SK-N-SH (cell line): ENCODE measurements at regions not wholly inside any gene's neighbourhood (a gene's known extent, or its start where the extent isn't known, plus 50 kb on each side); places are given as distances from the start of the nearest gene placed in this dataset.

ENCODE experiments used
- CTCF ChIA-PET: fragments of 300-600, 350-600 bp; formaldehyde crosslinking; extraction: SDS; loops from one replicate; lab custom pipeline; 2021; lab: Yijun Ruan, JAX
- POLR2A ChIA-PET: fragments of 350-600 bp; sonication (Branson Sonifier 250); formaldehyde crosslinking; extraction: SDS; loops from one replicate; lab custom pipeline; 2020; ENCODE audit warnings: antibody characterized with exemption, inconsistent platforms; lab: Yijun Ruan, JAX
- DNase-seq: peaks from one replicate; pipeline ENCODE4 v3.0.0; 2012
- H2AFZ ChIP-seq: fragments of 200-600 bp; sonication (generic); 2 replicates; pipeline ENCODE4 v1.8.1; 2016; ENCODE audit warnings: antibody characterized with exemption, mild to moderate bottlenecking, low read depth
- H3F3A ChIP-seq: fragments of 200-600 bp; sonication (generic); replicated peaks from 2 replicates; pipeline ENCODE3; 2016; ENCODE audit warnings: antibody characterized with exemption, mild to moderate bottlenecking; ENCODE audit not compliant: insufficient read depth
- H3K27ac ChIP-seq, 2 experiments: fragments of 200-500 bp in 1 of 2; fragments of 200-600 bp in 1 of 2; sonication (Bioruptor generic) in 1 of 2; sonication (generic), shearing (Covaris generic) in 1 of 2; 2 replicates each; pipeline versions ENCODE4 v1.5.1 to v1.6.1; 2014 to 2016; ENCODE audit warnings: low read depth in 2 of 2, inconsistent platforms in 1 of 2, low read length in 1 of 2, mild to moderate bottlenecking in 1 of 2, mixed read lengths in 1 of 2
- H3K27me3 ChIP-seq: fragments of 200-600 bp; sonication (generic), shearing (Covaris generic); 2 replicates; pipeline ENCODE4 v1.6.1; 2016; ENCODE audit warnings: mixed run types; ENCODE audit not compliant: insufficient read depth
- H3K36me3 ChIP-seq, 2 experiments: fragments of 200-500 bp in 1 of 2; fragments of 200-600 bp in 1 of 2; sonication (Bioruptor generic) in 1 of 2; sonication (generic) in 1 of 2; replicated peaks in 1 of 2; 2 replicates each; pipeline versions ENCODE3 to v1.5.1; 2014 to 2016; ENCODE audit warnings: low read length in 1 of 2, mild to moderate bottlenecking in 1 of 2; ENCODE audit not compliant: insufficient read depth in 2 of 2, control insufficient read depth in 1 of 2
- H3K4me1 ChIP-seq, 2 experiments: fragments of 200-500 bp in 1 of 2; fragments of 200-600 bp in 1 of 2; sonication (Bioruptor generic) in 1 of 2; sonication (generic), shearing (Covaris generic) in 1 of 2; 2 replicates each; pipeline versions ENCODE4 v1.5.1 to v1.6.1; 2014 to 2016; ENCODE audit warnings: low read depth in 1 of 2, low read length in 1 of 2, mixed run types in 1 of 2; ENCODE audit not compliant: insufficient read depth in 2 of 2, control insufficient read depth in 1 of 2
- H3K4me2 ChIP-seq: fragments of 200-600 bp; sonication (generic), shearing (Covaris generic); 2 replicates; pipeline ENCODE4 v1.6.1; 2017; ENCODE audit warnings: mixed run types
- H3K4me3 ChIP-seq, 2 experiments: fragments of 200-500 bp in 1 of 2; fragments of 200-600 bp in 1 of 2; sonication (Bioruptor generic) in 1 of 2; sonication (generic), shearing (Covaris generic) in 1 of 2; 2 replicates each; pipeline versions ENCODE4 v1.5.1 to v1.8.1; 2014 to 2016; ENCODE audit warnings: low read depth in 2 of 2, inconsistent platforms in 1 of 2, low read length in 1 of 2, mild to moderate bottlenecking in 1 of 2, mixed read lengths in 1 of 2, moderate library complexity in 1 of 2
- H3K79me2 ChIP-seq: fragments of 200-600 bp; sonication (generic); 2 replicates; pipeline ENCODE4 v1.8.1; 2017; ENCODE audit warnings: mild to moderate bottlenecking; ENCODE audit not compliant: insufficient read depth
- H3K9ac ChIP-seq: fragments of 200-600 bp; sonication (generic); 2 replicates; pipeline ENCODE4 v1.6.1; 2017; ENCODE audit warnings: mixed run types
- H3K9me2 ChIP-seq: fragments of 200-600 bp; sonication (generic); 2 replicates; pipeline ENCODE4 v1.6.1; 2017; ENCODE audit warnings: mixed run types
- H3K9me3 ChIP-seq: fragments of 200-600 bp; sonication (generic); 2 replicates; pipeline ENCODE4 v1.6.1; 2017; ENCODE audit warnings: mixed run types, mild to moderate bottlenecking, moderate library complexity
- H4K20me1 ChIP-seq: fragments of 200-600 bp; sonication (generic); 2 replicates; pipeline ENCODE4 v1.6.1; 2017; ENCODE audit warnings: mild to moderate bottlenecking, mixed run types; ENCODE audit not compliant: insufficient read depth
- EZH2phosphoT487 ChIP-seq: fragments of 200-600 bp; sonication (generic); IDR thresholded peaks from 2 replicates; pipeline ENCODE4 v1.6.1; 2017; ENCODE audit warnings: low read depth, mixed run types, mild to moderate bottlenecking, antibody characterized with exemption, moderate library complexity, borderline replicate concordance
- FOSL2 ChIP-seq: IDR thresholded peaks from 2 replicates; pipeline ENCODE4 v1.4.0; 2012; ENCODE audit warnings: low read depth, mild to moderate bottlenecking, moderate library complexity, borderline replicate concordance
- GATA2 ChIP-seq: sonication (generic); formaldehyde crosslinking; IDR thresholded peaks from 2 replicates; pipeline ENCODE4 v1.5.0; 2020; ENCODE audit warnings: mild to moderate bottlenecking, missing genetic modification reagents
- IRF3 ChIP-seq: fragments of 150-350 bp; IDR thresholded peaks from 2 replicates; pipeline ENCODE4 v1.6.1; 2016; ENCODE audit warnings: mild to moderate bottlenecking, low read depth, low read length
- MEF2A ChIP-seq: IDR thresholded peaks from 2 replicates; pipeline ENCODE4 v1.4.0; 2012; ENCODE audit warnings: low read depth, borderline replicate concordance
- NFIC ChIP-seq: IDR thresholded peaks from 2 replicates; pipeline ENCODE4 v1.4.0; 2012; ENCODE audit warnings: borderline replicate concordance
- RFX5 ChIP-seq: IDR thresholded peaks from 2 replicates; pipeline ENCODE4 v1.6.1; 2012; ENCODE audit warnings: mild to moderate bottlenecking, improper control_type of control experiment, low read length
- SIN3A ChIP-seq: IDR thresholded peaks from 2 replicates; pipeline ENCODE4 v1.6.1; 2012; ENCODE audit warnings: low read depth, mild to moderate bottlenecking, low read length, moderate library complexity, borderline replicate concordance
- TAF1 ChIP-seq: IDR thresholded peaks from 2 replicates; pipeline ENCODE4 v1.6.1; 2012; ENCODE audit warnings: low read depth, mild to moderate bottlenecking, low read length, moderate library complexity, borderline replicate concordance
- WGBS: methylation state at CpG from one replicate; pipeline ENCODE4 v1.1.6; 2017; ENCODE audit warnings: low lambda C conversion rate; 5-methylcytosine and 5-hydroxymethylcytosine counted together
- TF ChIP-seq, protein P1 (sequence below): IDR thresholded peaks from 2 replicates; pipeline ENCODE4 v1.6.1; 2012; ENCODE audit warnings: mild to moderate bottlenecking, low read depth, low read length, moderate library complexity
- TF ChIP-seq, protein P2 (sequence below): IDR thresholded peaks from 2 replicates; pipeline ENCODE4; 2012

- TF ChIP-seq, protein P1, sequence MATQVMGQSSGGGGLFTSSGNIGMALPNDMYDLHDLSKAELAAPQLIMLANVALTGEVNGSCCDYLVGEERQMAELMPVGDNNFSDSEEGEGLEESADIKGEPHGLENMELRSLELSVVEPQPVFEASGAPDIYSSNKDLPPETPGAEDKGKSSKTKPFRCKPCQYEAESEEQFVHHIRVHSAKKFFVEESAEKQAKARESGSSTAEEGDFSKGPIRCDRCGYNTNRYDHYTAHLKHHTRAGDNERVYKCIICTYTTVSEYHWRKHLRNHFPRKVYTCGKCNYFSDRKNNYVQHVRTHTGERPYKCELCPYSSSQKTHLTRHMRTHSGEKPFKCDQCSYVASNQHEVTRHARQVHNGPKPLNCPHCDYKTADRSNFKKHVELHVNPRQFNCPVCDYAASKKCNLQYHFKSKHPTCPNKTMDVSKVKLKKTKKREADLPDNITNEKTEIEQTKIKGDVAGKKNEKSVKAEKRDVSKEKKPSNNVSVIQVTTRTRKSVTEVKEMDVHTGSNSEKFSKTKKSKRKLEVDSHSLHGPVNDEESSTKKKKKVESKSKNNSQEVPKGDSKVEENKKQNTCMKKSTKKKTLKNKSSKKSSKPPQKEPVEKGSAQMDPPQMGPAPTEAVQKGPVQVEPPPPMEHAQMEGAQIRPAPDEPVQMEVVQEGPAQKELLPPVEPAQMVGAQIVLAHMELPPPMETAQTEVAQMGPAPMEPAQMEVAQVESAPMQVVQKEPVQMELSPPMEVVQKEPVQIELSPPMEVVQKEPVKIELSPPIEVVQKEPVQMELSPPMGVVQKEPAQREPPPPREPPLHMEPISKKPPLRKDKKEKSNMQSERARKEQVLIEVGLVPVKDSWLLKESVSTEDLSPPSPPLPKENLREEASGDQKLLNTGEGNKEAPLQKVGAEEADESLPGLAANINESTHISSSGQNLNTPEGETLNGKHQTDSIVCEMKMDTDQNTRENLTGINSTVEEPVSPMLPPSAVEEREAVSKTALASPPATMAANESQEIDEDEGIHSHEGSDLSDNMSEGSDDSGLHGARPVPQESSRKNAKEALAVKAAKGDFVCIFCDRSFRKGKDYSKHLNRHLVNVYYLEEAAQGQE, result no peak
- TF ChIP-seq MEF2A, result no peak
- TF ChIP-seq GATA2, result no peak
- TF ChIP-seq RFX5, result no peak
- no peak for TF ChIP-seq TAF1
- TF ChIP-seq EZH2phosphoT487, result no peak
- TF ChIP-seq, protein P2, sequence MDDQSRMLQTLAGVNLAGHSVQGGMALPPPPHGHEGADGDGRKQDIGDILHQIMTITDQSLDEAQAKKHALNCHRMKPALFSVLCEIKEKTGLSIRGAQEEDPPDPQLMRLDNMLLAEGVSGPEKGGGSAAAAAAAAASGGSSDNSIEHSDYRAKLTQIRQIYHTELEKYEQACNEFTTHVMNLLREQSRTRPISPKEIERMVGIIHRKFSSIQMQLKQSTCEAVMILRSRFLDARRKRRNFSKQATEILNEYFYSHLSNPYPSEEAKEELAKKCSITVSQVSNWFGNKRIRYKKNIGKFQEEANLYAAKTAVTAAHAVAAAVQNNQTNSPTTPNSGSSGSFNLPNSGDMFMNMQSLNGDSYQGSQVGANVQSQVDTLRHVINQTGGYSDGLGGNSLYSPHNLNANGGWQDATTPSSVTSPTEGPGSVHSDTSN, result no peak
- no peak for TF ChIP-seq FOSL2
- no peak for TF ChIP-seq NFIC
Observed at GRCh38 chr5:72010430-72010829, 96.8 kb upstream of the MAP1B start (continued).

DNA sequence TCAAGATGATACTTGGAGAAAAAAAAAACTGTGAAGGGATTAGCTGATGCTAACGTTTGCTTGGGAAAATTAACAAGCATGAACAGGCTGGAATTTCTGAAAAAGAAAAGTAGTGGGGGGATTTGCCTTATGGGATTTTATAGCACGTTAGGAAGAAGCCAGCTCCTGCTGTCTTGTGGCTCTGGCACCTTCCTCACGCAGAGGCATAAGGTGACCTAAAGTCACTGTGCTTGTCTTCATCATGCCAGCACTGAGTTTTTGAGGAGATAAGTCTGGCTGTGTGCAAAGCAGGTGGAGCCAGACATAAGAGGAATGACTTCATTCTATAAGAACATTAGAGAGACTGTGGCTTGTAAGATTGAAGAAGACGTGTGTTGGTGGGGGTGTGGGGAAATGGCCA lies 94.4 kb upstream of the MAP1B start:
- Histone ChIP-seq H3K27ac (no peak overlapping the region; a peak in 1 of 4 replicates), H3K9me3 (no peaks in the 10 kb centered on the region), H3K9ac (no peak overlapping the region), H3K79me2 (no peaks in the 10 kb centered on the region), H3F3A (no peaks in the 10 kb centered on the region), H4K20me1 (no peaks in the 10 kb centered on the region), H2AFZ (no peak overlapping the region), H3K36me3 (no peaks in the 10 kb centered on the region), H3K4me3 (no peak overlapping the region), H3K27me3 (no peaks in the 10 kb centered on the region), H3K4me1 (peaks cover 0 to 23% of the 10 kb centered on the region in 2 experiments; a peak in 2 of 4 replicates), H3K4me2 (no peak overlapping the region), H3K9me2 (no peaks in the 10 kb centered on the region)
- TF ChIP-seq IRF3 (no peak), SIN3A (no peak)
- ChIA-PET POLR2A (no interaction called here), CTCF (interaction anchor here (1.6 kb wide), 1 partner anchor 10 kb away, joined by 6 read pairs; no protein-coding TSS in a partner anchor)
- DNase-seq, result no peak
- WGBS, result 80% methylated on average over 4 of the region's 4 CpGs
